B cell (primary cell): ENCODE measurements at regions not wholly inside any gene's neighbourhood (a gene's known extent, or its start where the extent isn't known, plus 50 kb on each side); places are given as distances from the start of the nearest gene placed in this dataset.
"Not testable (repeated sequence)": the region's sequence is repeated elsewhere in the genome, so short reads cannot be mapped to it uniquely, and the experiment has no call there.

Experiments used
- ATAC-seq: fragments of 200-7000 bp; cut with Tn5 transposase; one replicate; pipeline ENCODE4 v1.10.0; 2021; ENCODE audit warnings: low read depth, mild to moderate bottlenecking, moderate number of reproducible peaks, moderate library complexity
- CTCF ChIA-PET: fragments of 350-600 bp; sonication (Branson Sonifier 250); formaldehyde crosslinking; loops from one replicate; lab custom pipeline; 2021; ENCODE audit warnings: antibody characterized with exemption, inconsistent platforms; lab: Charles Lee
- POLR2A ChIA-PET: fragments of 350-600 bp; sonication (Branson Sonifier 250); formaldehyde crosslinking; loops from one replicate; lab custom pipeline; 2021; ENCODE audit warnings: antibody characterized with exemption; lab: Charles Lee
- DNase-seq: peaks from one replicate; pipeline ENCODE4 v3.0.0; 2013
- H2AFZ ChIP-seq: 2 replicates; pipeline ENCODE4 v1.6.1; 2012; ENCODE audit warnings: mild to moderate bottlenecking, low read depth, low read length; ENCODE audit not compliant: insufficient read depth, poor library complexity, severe bottlenecking
- H3K27ac ChIP-seq, 2 donors: 1 replicate in 1 of 2; 2 replicates in 1 of 2; pipeline ENCODE4 v1.5.1; 2012 to 2013; ENCODE audit warnings: low read length in 2 of 2, mild to moderate bottlenecking in 2 of 2, moderate library complexity in 1 of 2
- H3K27me3 ChIP-seq, 4 experiments: fragments of 200-600 bp in 1 of 4; sonication (generic) in 1 of 4; replicated peaks in 1 of 4; 1 replicate in 2 of 4; 2 replicates in 2 of 4; pipeline versions ENCODE4 v1.6.1 to v1.7.0; 2013 to 2016; ENCODE audit warnings: low read length in 3 of 4, mild to moderate bottlenecking in 2 of 4, mixed read lengths in 1 of 4, moderate library complexity in 1 of 4; ENCODE audit not compliant: insufficient read depth in 4 of 4, control insufficient read depth in 3 of 4; ENCODE audit errors: control extremely low read depth in 1 of 4
- H3K36me3 ChIP-seq, 2 experiments: replicated peaks in 1 of 2; 1 replicate in 1 of 2; 2 replicates in 1 of 2; pipeline versions ENCODE4 v1.6.1 to v1.7.1; 2013; ENCODE audit warnings: low read length in 1 of 2; ENCODE audit not compliant: insufficient read depth in 2 of 2, control insufficient read depth in 1 of 2; ENCODE audit errors: control extremely low read depth in 1 of 2, extremely low read depth in 1 of 2
- H3K4me1 ChIP-seq, 2 donors: fragments of 200-600 bp in 1 of 2; sonication (generic) in 1 of 2; 1 replicate in 1 of 2; 2 replicates in 1 of 2; pipeline versions ENCODE4 v1.5.1 to v1.6.1; 2013 to 2017; ENCODE audit warnings: low read length in 2 of 2; ENCODE audit not compliant: control insufficient read depth in 2 of 2, insufficient read depth in 2 of 2
- H3K4me2 ChIP-seq: replicated peaks from 2 replicates; pipeline ENCODE3; 2012; ENCODE audit warnings: mild to moderate bottlenecking, low read depth, low read length; ENCODE audit not compliant: poor library complexity, severe bottlenecking
- H3K4me3 ChIP-seq, 5 experiments: fragments of 200-600 bp in 1 of 5; sonication (generic) in 1 of 5; 1 replicate in 3 of 5; 2 replicates in 2 of 5; pipeline versions ENCODE4 v1.5.1 to v1.7.0; 2011 to 2016; ENCODE audit warnings: low read length in 4 of 5, mild to moderate bottlenecking in 4 of 5, low read depth in 2 of 5, control low read depth in 1 of 5, moderate library complexity in 1 of 5; ENCODE audit not compliant: insufficient read depth in 1 of 5; ENCODE audit errors: control extremely low read depth in 1 of 5, extremely low read depth in 1 of 5
- H3K79me2 ChIP-seq: fragments of 200-600 bp; sonication (generic); one replicate; pipeline ENCODE4 v1.6.0; 2016; ENCODE audit warnings: low read length; ENCODE audit not compliant: control insufficient read depth, insufficient read depth
- H3K9ac ChIP-seq: fragments of 200-600 bp; sonication (generic); 2 replicates; pipeline ENCODE4 v1.6.1; 2017; ENCODE audit warnings: mild to moderate bottlenecking, low read length, moderate library complexity
- H3K9me3 ChIP-seq, 3 donors: one replicate each; pipeline versions ENCODE4 v1.6.1 to v1.7.1; 2013; ENCODE audit warnings: low read length in 2 of 3; ENCODE audit not compliant: control insufficient read depth in 2 of 3, insufficient read depth in 1 of 3; ENCODE audit errors: control extremely low read depth in 1 of 3
- H4K20me1 ChIP-seq: 2 replicates; pipeline ENCODE4 v1.6.0; 2012; ENCODE audit warnings: mild to moderate bottlenecking, low read length; ENCODE audit not compliant: insufficient read depth, control insufficient read depth, poor library complexity, severe bottlenecking
- H3K27ac Mint-ChIP-seq: one replicate; pipeline ENCODE4 v1.8.0; 2021; ENCODE audit warnings: mixed read lengths
- H3K27me3 Mint-ChIP-seq: one replicate; pipeline ENCODE4 v1.8.0; 2021; ENCODE audit warnings: mixed read lengths
- H3K4me1 Mint-ChIP-seq: one replicate; pipeline ENCODE4 v1.8.0; 2021; ENCODE audit warnings: mixed read lengths
- H3K4me3 Mint-ChIP-seq: one replicate; pipeline ENCODE4 v1.8.0; 2021; ENCODE audit warnings: mixed read lengths
- H3K9me3 Mint-ChIP-seq: one replicate; pipeline ENCODE4 v1.8.0; 2022; ENCODE audit warnings: mixed read lengths; ENCODE audit not compliant: insufficient read depth
- WGBS: methylation state at CpG from one replicate; pipeline ENCODE4 v1.1.5; 2013; ENCODE audit warnings: missing lambda C conversion rate; ENCODE audit not compliant: insufficient coverage; 5-methylcytosine and 5-hydroxymethylcytosine counted together
- intact Hi-C: fragments of 100-400 bp; cut with micrococcal nuclease; formaldehyde crosslinking; loops from one replicate; pipeline ENCODE4 v1.10.0; 2022

GRCh38 chrY:18720395-18720794 is 53.1 kb downstream of the HSFY2 start:
- ATAC-seq, H3K27ac ChIP-seq, H3K4me3 ChIP-seq, H3K9me3 Mint-ChIP-seq, intact Hi-C loops, DNase-seq, H3K79me2 ChIP-seq, CTCF ChIA-PET, H3K9me3 ChIP-seq, H3K27me3 ChIP-seq, H3K4me1 ChIP-seq, H3K4me1 Mint-ChIP-seq, H3K4me3 Mint-ChIP-seq, H2AFZ ChIP-seq, H3K4me2 ChIP-seq, H3K36me3 ChIP-seq, POLR2A ChIA-PET, H4K20me1 ChIP-seq, H3K9ac ChIP-seq, H3K27me3 Mint-ChIP-seq, H3K27ac Mint-ChIP-seq: not testable (repeated sequence)
- no CpG with 5 or more reads among the region's 5 CpGs for WGBS
